ENCODE measurements at regions not wholly inside any gene's neighbourhood (a gene's known extent, or its start where the extent isn't known, plus 50 kb on each side); places are given as distances from the start of the nearest gene placed in this dataset.
"Not testable (repeated sequence)": the region's sequence is repeated elsewhere in the genome, so short reads cannot be mapped to it uniquely, and the experiment has no call there.

GRCh38 chr1:227417756-227418480, 99.6 kb upstream of the CDC42BPA start:
- Histone ChIP-seq H3K27me3 (ENCODE audit: insufficient read depth in 3 of 3, low read length in 2 of 3) (no peaks in the 10 kb centered on the region), H3K36me3 (ENCODE audit: insufficient read depth in 1 of 2, low read depth in 1 of 2) (no peaks in the 10 kb centered on the region), H3K4me3 (no peak overlapping the region), H3K27ac (no peak overlapping the region), H3K9me3 (no peaks in the 10 kb centered on the region), H3K4me1 (no peaks in the 10 kb centered on the region)
- TF ChIP-seq, protein P1, sequence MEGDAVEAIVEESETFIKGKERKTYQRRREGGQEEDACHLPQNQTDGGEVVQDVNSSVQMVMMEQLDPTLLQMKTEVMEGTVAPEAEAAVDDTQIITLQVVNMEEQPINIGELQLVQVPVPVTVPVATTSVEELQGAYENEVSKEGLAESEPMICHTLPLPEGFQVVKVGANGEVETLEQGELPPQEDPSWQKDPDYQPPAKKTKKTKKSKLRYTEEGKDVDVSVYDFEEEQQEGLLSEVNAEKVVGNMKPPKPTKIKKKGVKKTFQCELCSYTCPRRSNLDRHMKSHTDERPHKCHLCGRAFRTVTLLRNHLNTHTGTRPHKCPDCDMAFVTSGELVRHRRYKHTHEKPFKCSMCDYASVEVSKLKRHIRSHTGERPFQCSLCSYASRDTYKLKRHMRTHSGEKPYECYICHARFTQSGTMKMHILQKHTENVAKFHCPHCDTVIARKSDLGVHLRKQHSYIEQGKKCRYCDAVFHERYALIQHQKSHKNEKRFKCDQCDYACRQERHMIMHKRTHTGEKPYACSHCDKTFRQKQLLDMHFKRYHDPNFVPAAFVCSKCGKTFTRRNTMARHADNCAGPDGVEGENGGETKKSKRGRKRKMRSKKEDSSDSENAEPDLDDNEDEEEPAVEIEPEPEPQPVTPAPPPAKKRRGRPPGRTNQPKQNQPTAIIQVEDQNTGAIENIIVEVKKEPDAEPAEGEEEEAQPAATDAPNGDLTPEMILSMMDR (IDR thresholded peaks at IDR 0.05): no peak
- ATAC-seq (no peak), DNase-seq (no peak)
- intact Hi-C loops (cut with DNase I): no loop called here
- WGBS, 3 donors: 48 to 60% (median 58%) methylated on average over 2 of the region's 2 CpGs

DNA sequence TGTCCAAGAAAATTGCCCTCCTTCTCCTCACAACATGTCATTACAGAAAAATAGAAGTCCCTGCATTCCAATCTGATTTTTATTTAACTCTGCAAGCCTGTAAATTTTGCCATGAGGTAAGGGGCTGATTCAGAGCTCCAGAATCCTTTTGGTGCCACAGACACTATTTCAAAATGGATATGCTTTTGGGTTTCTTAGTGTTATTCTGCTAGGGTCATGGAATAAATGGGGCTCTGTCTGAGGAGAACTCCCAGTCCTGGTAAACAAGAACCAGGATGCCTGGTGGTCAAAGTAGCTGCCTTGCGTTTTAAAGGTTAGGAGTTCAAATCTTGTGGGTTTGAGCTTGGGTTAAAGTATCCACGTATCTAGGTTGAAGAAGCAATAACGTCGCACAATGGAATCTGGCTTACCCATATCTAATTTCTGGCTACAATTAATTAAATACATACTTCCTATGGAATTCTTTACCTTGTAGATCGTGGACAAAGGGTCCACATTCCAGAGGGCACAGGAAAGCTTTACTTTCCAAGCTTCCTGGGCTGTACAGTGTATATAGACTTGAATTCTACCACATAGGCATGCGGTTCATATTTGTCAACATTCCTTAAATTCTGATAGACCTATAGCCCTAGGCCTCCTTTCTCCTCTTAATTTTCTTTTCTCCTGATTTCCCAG, 98.0 kb upstream of the CDC42BPA start:
- Histone ChIP-seq H3K4me3 (no peak overlapping the region), H3K36me3 (ENCODE audit: insufficient read depth in 1 of 2, low read depth in 1 of 2) (no peaks in the 10 kb centered on the region), H3K27ac (no peak overlapping the region), H3K9me3 (no peaks in the 10 kb centered on the region), H3K27me3 (ENCODE audit: insufficient read depth in 3 of 3, low read length in 2 of 3) (no peaks in the 10 kb centered on the region), H3K4me1 (no peaks in the 10 kb centered on the region)
- no peak for DNase-seq
- TF ChIP-seq, protein P1 (IDR thresholded peaks at IDR 0.05): no peak
- WGBS, 3 donors: 90 to 91% (median 91%) methylated on average over 6 of the region's 6 CpGs
- intact Hi-C loops (cut with DNase I): no loop called here
- no peak for ATAC-seq

GRCh38 chr1:227415115-227415790, 97.0 kb upstream of the CDC42BPA start:
- Histone ChIP-seq H3K36me3 (ENCODE audit: insufficient read depth in 1 of 2, low read depth in 1 of 2) (no peaks in the 10 kb centered on the region), H3K9me3 (no peaks in the 10 kb centered on the region), H3K27me3 (ENCODE audit: insufficient read depth in 3 of 3, low read length in 2 of 3) (no peaks in the 10 kb centered on the region), H3K4me1 (no peaks in the 10 kb centered on the region), H3K4me3 (no peak overlapping the region), H3K27ac (no peak overlapping the region)
- WGBS, 3 donors: 77 to 82% (median 77%) methylated on average over 8 of the region's 8 CpGs
- intact Hi-C loops (cut with DNase I): no loop called here
- TF ChIP-seq, protein P1 (IDR thresholded peaks at IDR 0.05): no peak
- ATAC-seq (no peak), DNase-seq (no peak)

DNA sequence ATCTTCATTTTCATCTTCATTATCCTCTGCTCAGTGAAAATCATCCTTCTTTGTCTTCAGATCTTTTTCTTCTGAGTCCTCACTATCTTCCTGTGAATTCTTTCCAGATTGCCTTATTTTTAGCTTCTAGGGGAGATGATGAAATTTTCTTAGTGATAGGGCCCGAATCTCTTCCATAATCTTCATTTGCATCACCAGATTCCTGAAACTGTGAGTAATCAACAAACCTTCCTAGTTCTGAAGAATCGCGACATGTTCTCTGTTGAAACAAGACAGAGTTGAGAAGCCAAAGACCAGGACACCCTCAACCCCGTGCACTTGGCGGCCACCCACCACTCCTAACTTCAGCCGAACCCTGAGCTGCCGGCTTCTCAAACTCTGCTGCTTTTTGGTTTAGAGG, 92.8 kb upstream of the CDC42BPA start:
- H3K4me1 ChIP-seq: no peaks in the 10 kb centered on the region
- TF ChIP-seq, protein P1 (IDR thresholded peaks at IDR 0.05): no peak
- no peaks in the 10 kb centered on the region for H3K36me3 ChIP-seq (ENCODE audit: insufficient read depth in 1 of 2, low read depth in 1 of 2)
- WGBS, 3 donors: 71 to 76% (median 75%) methylated on average over 7 of the region's 7 CpGs
- H3K4me3 ChIP-seq: no peak overlapping the region
- ATAC-seq (no peak), DNase-seq (no peak)
- H3K27me3 ChIP-seq (ENCODE audit: insufficient read depth in 3 of 3, low read length in 2 of 3): no peaks in the 10 kb centered on the region
- H3K27ac ChIP-seq: no peak overlapping the region
- H3K9me3 ChIP-seq: no peaks in the 10 kb centered on the region
- intact Hi-C loops (cut with DNase I): no loop called here

DNA sequence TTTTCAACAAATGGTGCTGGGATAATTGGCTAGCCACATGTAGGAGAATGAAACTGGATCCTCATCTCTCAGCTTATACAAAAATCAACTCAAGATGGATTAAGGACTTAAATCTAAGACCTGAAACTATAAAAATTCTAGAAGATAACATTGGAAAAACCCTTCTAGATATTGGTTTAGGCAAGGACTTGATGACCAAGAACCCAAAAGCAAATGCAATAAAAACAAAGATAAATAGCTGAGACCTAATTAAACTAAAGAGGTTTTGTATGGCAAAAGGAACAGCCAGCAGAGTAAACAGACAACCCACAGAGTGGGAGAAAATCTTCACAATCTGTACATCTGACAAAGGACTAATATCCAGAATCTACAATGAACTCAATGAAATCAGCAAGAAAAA, 88.0 kb upstream of the CDC42BPA start:
- ATAC-seq; DNase-seq; H3K4me3 ChIP-seq; H3K27ac ChIP-seq; H3K4me1 ChIP-seq; H3K36me3 ChIP-seq (ENCODE audit: insufficient read depth in 1 of 2, low read depth in 1 of 2); H3K9me3 ChIP-seq; H3K27me3 ChIP-seq (ENCODE audit: insufficient read depth in 3 of 3, low read length in 2 of 3); intact Hi-C loops (cut with DNase I): not testable (repeated sequence)

All from psoas muscle (tissue), 7 donors.